H1 (cell line): ENCODE measurements at regions not wholly inside any gene's neighbourhood (a gene's known extent, or its start where the extent isn't known, plus 50 kb on each side); places are given as distances from the start of the nearest gene placed in this dataset.

Source experiments
- CTCF ChIA-PET: fragments of 300-600 bp; sonication (Branson Sonifier 250); formaldehyde crosslinking; loops from one replicate; lab custom pipeline; 2021; ENCODE audit not compliant: partially characterized antibody; lab: Charles Lee
- POLR2A ChIA-PET: fragments of 300-600 bp; sonication (Branson Sonifier 250); formaldehyde crosslinking; loops from one replicate; lab custom pipeline; 2021; ENCODE audit warnings: inconsistent platforms; ENCODE audit not compliant: partially characterized antibody; lab: Charles Lee
- DNase-seq, 2 experiments: peaks; one replicate each; pipeline versions ENCODE4 v3.0.0 to v3.0.0-alpha.2; 2010 to 2022; ENCODE audit warnings: low spot score in 2 of 2, low read depth in 1 of 2, mixed read lengths in 1 of 2
- FAIRE-seq: peaks from 2 replicates; lab custom pipeline; 2011; peaks lifted over from hg19 to GRCh38; lab: Jason Lieb, UNC
- H2AFZ ChIP-seq: 2 replicates; pipeline ENCODE4 v1.8.1; 2012; ENCODE audit warnings: low read length, inconsistent platforms
- H2AK5ac ChIP-seq: 2 replicates; pipeline ENCODE4 v1.6.1; 2013; ENCODE audit warnings: low read depth, low read length
- H2BK120ac ChIP-seq: replicated peaks from 2 replicates; pipeline ENCODE3; 2013; ENCODE audit warnings: low read depth, low read length, inconsistent platforms
- H2BK12ac ChIP-seq: 2 replicates; pipeline ENCODE4 v1.6.1; 2013; ENCODE audit warnings: low read depth, low read length
- H2BK15ac ChIP-seq: 2 replicates; pipeline ENCODE4 v1.6.1; 2013; ENCODE audit warnings: low read length
- H2BK20ac ChIP-seq: 2 replicates; pipeline ENCODE4 v1.6.1; 2013; ENCODE audit warnings: low read length
- H2BK5ac ChIP-seq: 2 replicates; pipeline ENCODE4 v1.6.1; 2013; ENCODE audit warnings: low read depth, low read length
- H3K14ac ChIP-seq: 2 replicates; pipeline ENCODE4 v1.6.1; 2013; ENCODE audit warnings: inconsistent platforms; ENCODE audit not compliant: insufficient read length
- H3K18ac ChIP-seq: 2 replicates; pipeline ENCODE4 v1.6.1; 2013; ENCODE audit warnings: low read length; ENCODE audit errors: extremely low read depth
- H3K23ac ChIP-seq: 2 replicates; pipeline ENCODE4 v1.6.1; 2013; ENCODE audit warnings: inconsistent platforms; ENCODE audit not compliant: insufficient read length
- H3K23me2 ChIP-seq: 2 replicates; pipeline ENCODE4 v1.6.1; 2013; ENCODE audit warnings: low read depth, low read length
- H3K27ac ChIP-seq: 2 replicates; pipeline ENCODE4 v1.6.1; 2011; ENCODE audit warnings: low read depth, low read length, inconsistent platforms
- H3K27me3 ChIP-seq, 4 experiments: replicated peaks in 1 of 4; 1 replicate in 1 of 4; 2 replicates in 3 of 4; pipeline versions ENCODE4 v1.6.1 to v1.8.1; 2011 to 2013; ENCODE audit warnings: low read length in 3 of 4, mild to moderate bottlenecking in 3 of 4, inconsistent platforms in 2 of 4, mixed read lengths in 2 of 4, moderate library complexity in 1 of 4; ENCODE audit not compliant: control insufficient read depth in 3 of 4, insufficient read depth in 3 of 4; ENCODE audit errors: extremely low read depth in 1 of 4
- H3K36me3 ChIP-seq, 4 experiments: 2 replicates each; pipeline versions ENCODE4 v1.6.1 to v1.8.1; 2011 to 2013; ENCODE audit warnings: mild to moderate bottlenecking in 4 of 4, low read length in 3 of 4, moderate library complexity in 2 of 4, control low read depth in 1 of 4, inconsistent platforms in 1 of 4; ENCODE audit not compliant: insufficient read depth in 4 of 4, control insufficient read depth in 2 of 4
- H3K4ac ChIP-seq: replicated peaks from 2 replicates; pipeline ENCODE3; 2013; ENCODE audit warnings: low read length, low read depth, mixed read lengths, inconsistent platforms; ENCODE audit not compliant: insufficient read length
- H3K4me1 ChIP-seq, 4 experiments: replicated peaks in 1 of 4; 1 replicate in 1 of 4; 2 replicates in 3 of 4; pipeline versions ENCODE4 v1.6.1 to v1.8.1; 2011 to 2013; ENCODE audit warnings: low read length in 3 of 4, inconsistent platforms in 2 of 4, mixed read lengths in 1 of 4; ENCODE audit not compliant: insufficient read depth in 4 of 4, control insufficient read depth in 3 of 4
- H3K4me2 ChIP-seq, 2 experiments: 2 replicates each; pipeline versions ENCODE4 v1.6.1 to v1.8.1; 2011 to 2013; ENCODE audit warnings: low read depth in 2 of 2, low read length in 2 of 2, control low read depth in 1 of 2, inconsistent platforms in 1 of 2, mild to moderate bottlenecking in 1 of 2; ENCODE audit not compliant: insufficient read depth in 1 of 2
- H3K4me3 ChIP-seq, 4 experiments: fragments of 200-600, 300-600 bp in 1 of 4; sonication (generic), shearing (Covaris generic), sonication (Bioruptor Twin) in 1 of 4; 2 replicates each; pipeline versions ENCODE4 v1.5.1 to v1.8.1; 2011 to 2016; ENCODE audit warnings: low read length in 4 of 4, low read depth in 3 of 4, control low read depth in 2 of 4, inconsistent platforms in 2 of 4, mild to moderate bottlenecking in 2 of 4, mixed read lengths in 1 of 4, moderate library complexity in 1 of 4; ENCODE audit not compliant: insufficient read depth in 2 of 4; ENCODE audit errors: extremely low read depth in 1 of 4
- H3K56ac ChIP-seq: replicated peaks from 2 replicates; pipeline ENCODE3; 2013; ENCODE audit warnings: low read depth, mild to moderate bottlenecking, mixed read lengths, low read length, inconsistent platforms; ENCODE audit not compliant: insufficient read length
- H3K79me1 ChIP-seq: 2 replicates; pipeline ENCODE4 v1.6.1; 2013; ENCODE audit warnings: low read depth, low read length, control low read depth
- H3K79me2 ChIP-seq, 2 experiments: 2 replicates each; pipeline versions ENCODE4 v1.6.1 to v1.8.1; 2012 to 2013; ENCODE audit warnings: low read length in 2 of 2, mild to moderate bottlenecking in 2 of 2, inconsistent platforms in 1 of 2; ENCODE audit not compliant: insufficient read depth in 2 of 2, control insufficient read depth in 1 of 2
- H3K9ac ChIP-seq, 4 experiments: replicated peaks in 1 of 4; 1 replicate in 1 of 4; 2 replicates in 3 of 4; pipeline versions ENCODE4 v1.6.1 to v1.8.1; 2011 to 2013; ENCODE audit warnings: low read depth in 3 of 4, low read length in 3 of 4, control low read depth in 2 of 4, mild to moderate bottlenecking in 2 of 4, moderate library complexity in 2 of 4, inconsistent platforms in 1 of 4; ENCODE audit errors: extremely low read depth in 1 of 4
- H3K9me3 ChIP-seq, 2 experiments: 2 replicates each; pipeline versions ENCODE4 v1.6.1 to v1.8.1; 2012 to 2013; ENCODE audit warnings: mild to moderate bottlenecking in 2 of 2, moderate library complexity in 2 of 2, control low read depth in 1 of 2, inconsistent platforms in 1 of 2, low read depth in 1 of 2, low read length in 1 of 2, mixed read lengths in 1 of 2; ENCODE audit not compliant: insufficient read depth in 2 of 2
- H4K20me1 ChIP-seq, 2 experiments: replicated peaks in 1 of 2; 2 replicates each; pipeline versions ENCODE3 to v1.8.1; 2011 to 2013; ENCODE audit warnings: inconsistent platforms in 2 of 2, low read length in 2 of 2, mild to moderate bottlenecking in 1 of 2; ENCODE audit not compliant: insufficient read depth in 2 of 2, control insufficient read depth in 1 of 2
- H4K5ac ChIP-seq: 2 replicates; pipeline ENCODE4 v1.6.1; 2013; ENCODE audit warnings: low read length, low read depth, mixed read lengths, inconsistent platforms; ENCODE audit not compliant: insufficient read length
- H4K8ac ChIP-seq: 2 replicates; pipeline ENCODE4 v1.8.0; 2013; ENCODE audit warnings: mild to moderate bottlenecking, moderate library complexity, low read length, inconsistent platforms; ENCODE audit not compliant: insufficient read depth; ENCODE audit errors: extremely low read depth
- H4K91ac ChIP-seq: replicated peaks from 2 replicates; pipeline ENCODE3; 2013; ENCODE audit warnings: low read length, mixed read lengths, inconsistent platforms; ENCODE audit not compliant: insufficient read length
- CREB1 ChIP-seq: IDR thresholded peaks from 2 replicates; pipeline ENCODE4 v1.6.1; 2012; ENCODE audit warnings: inconsistent platforms
- GTF2F1 ChIP-seq: IDR thresholded peaks from 2 replicates; pipeline ENCODE4 v1.6.1; 2012; ENCODE audit warnings: low read depth, low read length, improper control_type of control experiment, borderline replicate concordance
- HDAC2 ChIP-seq, 2 experiments: fragments of 300-600 bp in 1 of 2; sonication (generic) in 1 of 2; IDR thresholded peaks; 2 replicates each; pipeline ENCODE4 v1.6.1; 2011 to 2012; ENCODE audit warnings: low read depth in 2 of 2, low read length in 2 of 2, mild to moderate bottlenecking in 2 of 2, moderate library complexity in 2 of 2, borderline replicate concordance in 1 of 2, inconsistent platforms in 1 of 2
- JUND ChIP-seq: IDR thresholded peaks from 2 replicates; pipeline ENCODE4 v1.6.1; 2011; ENCODE audit warnings: mild to moderate bottlenecking, improper control_type of control experiment, low read length
- KDM4A ChIP-seq: IDR thresholded peaks from one replicate; pipeline ENCODE4 v1.7.1; 2012; ENCODE audit warnings: low read depth, mild to moderate bottlenecking, moderate library complexity, low read length, inconsistent platforms; ENCODE audit not compliant: severe bottlenecking
- MAX ChIP-seq: IDR thresholded peaks from 2 replicates; pipeline ENCODE4 v1.6.1; 2012; ENCODE audit warnings: inconsistent platforms
- PHF8 ChIP-seq: fragments of 200-600 bp; sonication (generic); conservative IDR thresholded peaks from 2 replicates; pipeline ENCODE4 v1.7.1; 2012; ENCODE audit warnings: low read depth, mild to moderate bottlenecking, inconsistent platforms, low read length, moderate library complexity
- SP2 ChIP-seq: IDR thresholded peaks from 2 replicates; pipeline ENCODE4 v1.6.1; 2012; ENCODE audit warnings: mild to moderate bottlenecking, low read length, inconsistent platforms
- SRF ChIP-seq: IDR thresholded peaks from 2 replicates; pipeline ENCODE4 v1.6.1; 2011; ENCODE audit warnings: mild to moderate bottlenecking, low read depth, low read length, moderate library complexity
- TCF12 ChIP-seq: IDR thresholded peaks from 2 replicates; pipeline ENCODE4 v1.6.1; 2011; ENCODE audit warnings: low read depth, mild to moderate bottlenecking, low read length
- TEAD4 ChIP-seq: IDR thresholded peaks from 2 replicates; pipeline ENCODE4 v1.6.1; 2012; ENCODE audit warnings: low read depth, low read length, inconsistent platforms, mixed read lengths
- WGBS, 2 experiments: shearing (Covaris generic) in 1 of 2; methylation state at CpG; one replicate each; pipeline versions ENCODE4 v1.1.6 to v1.1.7; 2013 to 2015; ENCODE audit warnings: low lambda C conversion rate in 2 of 2, mixed read lengths in 2 of 2, inconsistent platforms in 1 of 2, low coverage in 1 of 2, missing lambda C conversion rate in 1 of 2; ENCODE audit not compliant: insufficient replicate concordance in 2 of 2, insufficient coverage in 1 of 2, insufficient read length in 1 of 2; ENCODE audit errors: extremely low coverage in 1 of 2, missing lambda C conversion rate in 1 of 2; 5-methylcytosine and 5-hydroxymethylcytosine counted together
- TF ChIP-seq, protein P1 (sequence below), 3 experiments: IDR thresholded peaks; 1 replicate in 2 of 3; 2 replicates in 1 of 3; pipeline versions ENCODE4 v1.5.1 to v1.6.1; 2011; ENCODE audit warnings: low read length in 3 of 3, mild to moderate bottlenecking in 3 of 3, inconsistent platforms in 2 of 3, low read depth in 1 of 3, moderate library complexity in 1 of 3; ENCODE audit not compliant: insufficient read depth in 1 of 3; ENCODE audit errors: control extremely low read depth in 1 of 3

DNA sequence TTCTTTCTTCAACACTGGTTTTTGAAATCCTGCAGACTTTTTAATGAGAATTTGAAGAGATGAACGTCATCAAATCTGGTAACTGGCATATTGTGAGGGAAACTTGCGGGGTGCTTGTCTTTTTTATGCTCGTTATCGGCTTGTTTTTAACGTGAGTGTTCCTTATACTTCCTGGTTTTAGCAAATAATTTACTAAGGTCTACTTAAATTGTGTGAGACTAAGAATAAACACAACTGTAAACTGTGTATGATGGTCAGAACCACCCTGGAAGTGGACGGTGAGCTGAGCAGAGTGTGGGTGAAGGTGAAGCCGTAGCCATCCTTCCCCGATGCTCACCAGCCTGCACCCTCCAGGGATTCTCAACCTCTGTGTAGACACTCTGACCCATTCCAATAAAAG is 82.3 kb upstream of the CDC42EP3 start:
- no peak overlapping the region for H4K5ac ChIP-seq
- no peaks in the 10 kb centered on the region for H3K79me2 ChIP-seq
- POLR2A ChIA-PET: no interaction called here
- H3K9ac ChIP-seq: no peak overlapping the region
- no peak overlapping the region for H4K91ac ChIP-seq
- no peak overlapping the region for H3K4ac ChIP-seq
- TF ChIP-seq HDAC2 (IDR thresholded peaks at IDR 0.05; ENCODE audit: borderline replicate concordance in 1 of 2, low read depth in 2 of 2, low read length in 2 of 2) (no peak), JUND (no peak), TCF12 (no peak), KDM4A (no peak), SRF (no peak), CREB1 (no peak), TEAD4 (no peak), GTF2F1 (no peak), MAX (no peak), SP2 (no peak), PHF8 (no peak)
- TF ChIP-seq, protein P1, sequence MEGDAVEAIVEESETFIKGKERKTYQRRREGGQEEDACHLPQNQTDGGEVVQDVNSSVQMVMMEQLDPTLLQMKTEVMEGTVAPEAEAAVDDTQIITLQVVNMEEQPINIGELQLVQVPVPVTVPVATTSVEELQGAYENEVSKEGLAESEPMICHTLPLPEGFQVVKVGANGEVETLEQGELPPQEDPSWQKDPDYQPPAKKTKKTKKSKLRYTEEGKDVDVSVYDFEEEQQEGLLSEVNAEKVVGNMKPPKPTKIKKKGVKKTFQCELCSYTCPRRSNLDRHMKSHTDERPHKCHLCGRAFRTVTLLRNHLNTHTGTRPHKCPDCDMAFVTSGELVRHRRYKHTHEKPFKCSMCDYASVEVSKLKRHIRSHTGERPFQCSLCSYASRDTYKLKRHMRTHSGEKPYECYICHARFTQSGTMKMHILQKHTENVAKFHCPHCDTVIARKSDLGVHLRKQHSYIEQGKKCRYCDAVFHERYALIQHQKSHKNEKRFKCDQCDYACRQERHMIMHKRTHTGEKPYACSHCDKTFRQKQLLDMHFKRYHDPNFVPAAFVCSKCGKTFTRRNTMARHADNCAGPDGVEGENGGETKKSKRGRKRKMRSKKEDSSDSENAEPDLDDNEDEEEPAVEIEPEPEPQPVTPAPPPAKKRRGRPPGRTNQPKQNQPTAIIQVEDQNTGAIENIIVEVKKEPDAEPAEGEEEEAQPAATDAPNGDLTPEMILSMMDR (IDR thresholded peaks at IDR 0.05; ENCODE audit: control extremely low read depth in 1 of 3, insufficient read depth in 1 of 3, low read depth in 1 of 3, low read length in 3 of 3): no peak
- TF ChIP-seq, all 59 proteins: peak for 0
- Histone ChIP-seq H3K36me3 (no peaks in the 10 kb centered on the region), H3K14ac (no peak overlapping the region), H3K4me3 (no peak overlapping the region), H4K8ac (no peak overlapping the region), H3K23ac (no peak overlapping the region), H3K27me3 (peaks cover 0 to 2% (median 0%) of the 10 kb centered on the region in 4 experiments; a peak in 1 of 7 replicates), H2AK5ac (no peak overlapping the region), H3K27ac (no peak overlapping the region), H2BK5ac (no peak overlapping the region), H3K79me1 (no peaks in the 10 kb centered on the region), H3K4me1 (no peaks in the 10 kb centered on the region), H2BK20ac (no peak overlapping the region), H3K18ac (no peak overlapping the region), H2BK15ac (no peak overlapping the region), H3K56ac (no peak overlapping the region), H3K23me2 (no peaks in the 10 kb centered on the region), H2AFZ (no peak overlapping the region), H4K20me1 (no peaks in the 10 kb centered on the region), H3K9me3 (no peaks in the 10 kb centered on the region), H2BK12ac (no peak overlapping the region), H3K4me2 (no peak overlapping the region), H2BK120ac (no peak overlapping the region)
- FAIRE-seq (no peak), DNase-seq (no peak)
- WGBS, 2 experiments: 89% methylated on average over 8 of the region's 8 CpGs; no CpG with 5 or more reads in 1 of the 2 experiments
- CTCF ChIA-PET: no interaction called here
